Fibroblast of lung (primary cell): ENCODE measurements at regions not wholly inside any gene's neighbourhood (a gene's known extent, or its start where the extent isn't known, plus 50 kb on each side); places are given as distances from the start of the nearest gene placed in this dataset.
"Not testable (repeated sequence)": the region's sequence is repeated elsewhere in the genome, so short reads cannot be mapped to it uniquely, and the experiment has no call there.

Source experiments
- CTCF ChIP-seq, 2 donors: IDR thresholded peaks in 1 of 2; conservative IDR thresholded peaks in 1 of 2; 1 replicate in 1 of 2; 2 replicates in 1 of 2; pipeline ENCODE4 v1.5.1; 2011 to 2012; ENCODE audit warnings: low read length in 2 of 2, control low read depth in 1 of 2, inconsistent platforms in 1 of 2, low read depth in 1 of 2, mild to moderate bottlenecking in 1 of 2
- EZH2 ChIP-seq: IDR thresholded peaks from 2 replicates; pipeline ENCODE4 v1.5.1; 2012; ENCODE audit warnings: low read length, control low read depth, mild to moderate bottlenecking; ENCODE audit errors: missing control alignments

GRCh38 chr14:37785298-37785697, 189.9 kb downstream of the TTC6 start:
- TF ChIP-seq CTCF (conservative IDR thresholded peaks at IDR 0.05 in 1 of 2, IDR thresholded peaks at IDR 0.05 in 1 of 2; ENCODE audit: low read depth in 1 of 2, low read length in 2 of 2); EZH2: not testable (repeated sequence)
